Stimulated activated CD8-positive, alpha-beta memory T cell treated with anti-CD3 and anti-CD28 coated beads, Interleukin-12 subunit alpha, Interleukin-12 subunit beta, amount 100 ng/mL, for 24 hours (primary cell): ENCODE measurements at regions not wholly inside any gene's neighbourhood (a gene's known extent, or its start where the extent isn't known, plus 50 kb on each side); places are given as distances from the start of the nearest gene placed in this dataset.

Experiments
- DNase-seq: peaks from one replicate; pipeline ENCODE4 v3.0.0-alpha.2; 2020; ENCODE audit errors: extremely low read depth

GRCh38 chr14:65224799-65225198, 122.5 kb upstream of the MAX start:
- no peak for DNase-seq

- no peak for DNase-seq
Measured at GRCh38 chr14:65225299-65226159, 123.2 kb upstream of the MAX start.

GRCh38 chr14:65226824-65227604, 124.7 kb upstream of the MAX start:
- no peak for DNase-seq

DNA sequence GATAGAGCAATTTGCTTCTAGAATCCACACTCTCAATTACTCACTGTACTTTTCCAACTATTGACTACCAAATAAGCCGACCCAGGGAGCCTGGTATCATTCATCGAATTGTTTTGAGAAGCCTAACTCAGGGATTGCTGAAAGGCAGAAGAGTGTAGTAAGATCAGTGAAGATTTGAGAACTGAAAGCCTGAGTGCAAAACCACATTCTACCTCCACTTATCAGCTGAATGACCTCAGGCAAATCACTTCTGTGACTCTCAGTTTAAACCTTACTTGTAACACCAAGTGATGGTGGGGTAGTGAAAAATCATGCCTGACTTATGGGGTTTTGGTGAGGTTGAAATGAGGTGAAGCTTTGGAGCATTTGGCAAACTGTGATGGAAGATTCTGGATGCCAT, 126.1 kb upstream of the MAX start:
- DNase-seq, result no peak

GRCh38 chr14:65228956-65229747, 126.8 kb upstream of the MAX start:
- DNase-seq, result no peak

DNA sequence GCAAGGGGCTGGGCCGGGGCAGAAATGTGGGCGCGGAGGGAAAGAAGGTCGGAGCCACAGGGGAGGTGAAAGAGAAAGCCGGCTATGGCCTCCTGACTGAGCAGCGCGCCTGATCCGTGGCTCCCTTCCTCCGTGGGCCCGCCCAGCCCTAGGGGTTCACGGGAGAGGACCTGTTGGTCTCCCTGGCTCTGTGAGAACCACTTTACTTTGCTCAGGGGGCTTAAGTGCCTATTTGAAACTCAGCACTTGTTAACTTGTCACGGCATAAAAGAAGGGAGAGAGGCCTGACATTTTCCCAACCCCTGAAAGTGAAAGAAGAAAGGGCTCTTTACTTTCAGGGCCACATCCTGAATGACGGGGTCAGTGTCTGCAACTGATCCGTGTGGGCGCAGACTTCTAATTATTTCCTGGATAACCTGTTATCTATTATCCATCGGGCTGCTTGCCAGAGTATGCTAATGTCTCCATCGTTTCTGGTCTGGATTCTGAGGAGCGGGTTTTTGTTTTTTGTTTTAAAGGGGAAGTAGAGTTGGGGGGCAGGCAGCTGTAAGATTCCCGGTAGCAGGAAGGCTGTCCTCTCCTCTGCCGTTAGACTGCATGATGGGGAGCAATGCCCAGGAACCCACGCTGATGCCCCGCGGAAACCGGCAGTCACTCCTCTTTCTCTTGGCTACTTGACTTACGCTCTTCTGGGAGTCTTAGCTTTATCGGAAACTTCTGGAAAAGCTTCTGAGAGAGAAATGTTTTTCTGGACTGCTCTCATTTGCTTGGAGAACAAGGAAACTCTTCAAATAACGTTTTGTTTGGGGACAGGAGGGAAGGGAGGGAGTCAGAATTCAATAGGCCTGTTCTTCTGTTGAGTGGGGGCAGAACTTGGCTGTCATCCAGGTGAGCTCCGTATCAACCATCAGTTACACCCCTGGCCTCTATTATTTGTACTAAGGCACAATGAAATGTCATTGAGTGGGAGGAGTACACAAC, 127.7 kb upstream of the MAX start:
- DNase-seq, result no peak

DNA sequence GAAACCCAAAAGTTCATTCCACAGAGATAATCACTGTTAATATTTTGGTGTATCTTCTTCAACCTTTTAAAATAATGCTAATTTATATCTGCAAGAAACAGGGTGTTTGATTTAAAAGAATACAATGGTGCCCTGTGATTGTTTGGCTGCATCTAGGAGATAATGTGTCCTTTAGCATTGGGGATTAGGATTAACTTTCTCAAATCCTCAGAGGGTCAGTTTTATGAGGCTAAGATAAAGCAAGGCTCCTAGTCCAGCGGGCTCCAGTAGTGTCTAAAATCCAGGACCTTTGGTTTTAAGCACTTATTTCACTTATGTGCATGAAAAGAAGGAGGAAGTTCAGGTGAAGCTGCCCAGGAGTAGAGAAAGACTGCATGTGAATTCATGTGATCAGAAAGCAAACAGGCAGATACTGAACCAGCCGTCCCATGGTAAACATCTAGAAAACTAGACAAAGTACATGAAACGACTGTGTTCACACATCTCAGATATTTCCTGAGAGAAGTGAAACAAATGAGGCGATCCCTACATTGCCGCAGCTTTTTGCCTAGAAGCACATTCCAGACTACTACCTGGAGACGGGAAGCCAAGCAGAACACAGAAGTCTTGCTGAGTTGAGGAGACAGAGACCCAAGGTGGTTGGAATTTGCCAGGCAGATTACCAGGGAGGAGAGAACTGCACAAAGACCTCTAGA, 129.1 kb upstream of the MAX start:
- no peak for DNase-seq

GRCh38 chr14:65234752-65235361, 132.5 kb upstream of the MAX start:
- no peak for DNase-seq

DNA sequence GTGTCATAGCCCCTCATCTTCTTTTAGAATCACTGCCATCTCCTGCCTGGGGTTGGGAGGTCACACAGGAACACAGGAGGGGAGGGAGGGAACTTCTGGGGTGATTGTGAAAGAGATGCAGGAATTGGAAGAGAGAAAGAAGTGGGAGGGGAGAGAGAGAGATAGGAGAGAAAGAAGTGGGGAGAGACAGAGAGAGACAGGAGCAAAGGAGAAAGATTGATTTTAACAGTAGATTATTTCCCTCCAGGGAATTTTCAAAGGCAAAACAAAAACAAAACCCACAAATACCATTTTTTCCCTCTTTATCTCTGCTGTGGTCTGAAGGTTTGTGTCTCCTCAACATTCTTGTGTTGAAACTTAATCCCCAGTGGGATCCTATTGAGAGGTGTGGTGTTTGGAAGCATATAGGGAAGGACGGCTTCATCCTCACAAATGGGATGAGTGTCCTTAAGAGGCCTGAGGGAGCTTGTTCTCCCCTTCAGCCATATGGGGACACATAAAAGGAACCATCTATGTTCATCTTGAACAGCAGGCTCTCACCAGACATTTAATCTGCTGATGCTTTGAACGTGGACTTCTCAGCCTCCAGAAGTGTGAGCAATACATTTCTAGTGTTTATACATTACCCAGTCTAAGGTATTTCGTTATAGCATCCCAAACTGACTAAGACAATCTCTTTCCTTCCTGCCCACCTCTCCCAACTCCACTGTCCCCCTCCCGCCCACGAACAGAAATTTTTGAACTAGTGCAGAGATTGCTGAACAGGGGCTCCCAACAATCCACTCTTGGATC, 134.9 kb upstream of the MAX start:
- DNase-seq, result no peak

- DNase-seq, result no peak
Measured at GRCh38 chr14:65237941-65238340, 135.6 kb upstream of the MAX start.

DNA sequence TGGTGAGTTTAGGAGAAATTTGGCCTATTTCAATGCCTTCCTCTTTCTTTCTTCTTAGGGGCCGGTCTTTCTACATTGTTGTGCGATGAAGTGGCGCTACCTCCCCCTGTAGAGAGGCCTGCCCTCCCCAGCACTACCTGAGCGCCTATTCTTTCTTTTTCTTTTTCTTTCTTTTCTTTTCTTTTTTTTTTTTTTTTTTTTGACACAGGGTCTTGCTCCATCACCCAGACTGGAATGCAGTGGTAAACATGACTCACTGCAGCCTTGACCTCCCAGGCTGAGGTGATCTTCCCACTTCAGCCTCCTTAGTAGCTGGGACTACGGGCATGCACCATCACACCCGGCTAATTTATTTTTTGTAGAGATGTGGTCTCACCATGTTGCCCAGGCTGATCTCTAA, 136.1 kb upstream of the MAX start:
- DNase-seq, result no peak

GRCh38 chr14:65239143-65239937, 137.0 kb upstream of the MAX start:
- no peak for DNase-seq

- no peak for DNase-seq
Measured at GRCh38 chr14:65239938-65240296, 137.6 kb upstream of the MAX start.

DNA sequence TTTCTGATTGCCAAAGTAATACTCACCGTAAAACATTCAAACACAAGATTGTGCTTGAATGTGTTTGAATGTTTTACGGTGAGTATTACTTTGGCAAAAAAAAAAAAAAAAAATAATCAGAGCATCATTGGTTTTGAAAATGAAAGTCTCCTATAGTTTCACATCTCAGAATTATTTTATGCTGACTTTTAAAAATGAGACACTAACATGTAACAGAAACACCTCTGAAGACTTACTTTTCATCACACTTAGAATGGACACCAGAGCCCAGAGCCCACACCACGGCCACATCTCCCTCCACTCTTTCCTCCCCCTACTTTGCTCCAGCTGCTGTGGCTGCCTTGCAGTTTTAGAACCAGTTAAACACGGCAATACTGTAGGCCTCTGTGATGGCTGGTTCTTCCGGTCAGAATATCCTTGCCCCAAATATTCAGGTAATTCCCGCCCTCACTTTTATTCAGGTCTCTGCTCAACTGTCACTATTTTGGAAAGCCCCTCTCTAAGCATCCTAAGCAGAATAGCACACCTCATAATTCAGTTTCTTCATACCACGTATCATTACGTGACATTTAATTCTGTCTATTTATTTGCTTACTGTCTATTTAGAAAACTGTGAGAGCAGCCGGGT, 138.9 kb upstream of the MAX start:
- DNase-seq, result no peak

DNA sequence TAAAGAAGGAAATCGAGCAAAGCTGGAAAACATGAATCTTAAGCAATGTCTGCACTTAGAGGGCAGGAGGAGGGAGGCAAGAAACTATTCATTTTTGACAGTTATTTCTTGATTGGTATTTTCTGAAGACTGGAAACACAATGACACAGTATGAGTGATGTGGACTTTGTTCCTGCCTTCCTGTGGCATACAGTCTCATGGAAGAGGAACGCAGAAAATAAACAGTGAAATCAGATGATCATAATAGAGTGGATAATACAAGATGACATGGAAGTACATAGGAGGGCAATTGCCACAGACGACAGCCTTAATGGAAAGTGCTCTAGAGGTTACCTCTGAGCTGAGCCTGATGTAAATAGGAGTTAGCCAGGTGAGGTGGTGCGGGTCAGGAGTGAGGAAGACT, 140.4 kb upstream of the MAX start:
- DNase-seq, result no peak

DNA sequence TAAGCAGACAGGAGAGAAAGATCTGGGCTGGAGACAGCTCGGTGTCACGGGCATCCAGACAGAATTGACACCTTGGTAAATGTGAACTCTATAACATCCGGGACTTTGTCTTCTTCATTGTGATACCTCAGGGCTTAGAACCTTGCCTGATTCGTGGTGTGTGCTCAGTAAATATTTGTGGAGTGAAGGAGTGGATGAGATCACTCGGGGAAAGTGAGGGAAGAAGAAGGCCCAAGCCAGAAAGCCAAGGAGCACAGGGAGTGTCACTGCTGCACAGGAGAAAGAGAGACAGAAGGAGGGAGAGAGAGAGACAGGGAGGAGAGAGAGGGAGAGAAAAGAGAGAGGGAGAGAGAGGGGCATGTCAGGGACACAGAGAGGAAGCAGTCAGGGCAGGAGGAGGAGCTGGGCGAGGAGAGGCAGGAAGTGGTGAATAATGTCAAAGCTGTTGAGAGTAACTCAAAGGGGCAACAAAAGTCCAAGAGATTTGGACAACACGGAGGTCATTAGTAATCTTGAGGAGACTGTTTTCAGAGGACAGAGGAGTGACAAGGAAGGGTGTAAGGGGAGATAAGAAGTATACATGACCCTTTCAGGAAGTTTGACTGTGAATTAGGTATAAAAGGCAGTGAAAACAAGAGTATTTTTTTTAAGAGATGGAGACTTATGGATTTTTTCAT, 141.6 kb upstream of the MAX start:
- DNase-seq, result no peak

- no peak for DNase-seq
Measured at GRCh38 chr14:65249471-65250161, 147.3 kb upstream of the MAX start.
